ENCODE measurements at regions not wholly inside any gene's neighbourhood (a gene's known extent, or its start where the extent isn't known, plus 50 kb on each side); places are given as distances from the start of the nearest gene placed in this dataset.

DNA sequence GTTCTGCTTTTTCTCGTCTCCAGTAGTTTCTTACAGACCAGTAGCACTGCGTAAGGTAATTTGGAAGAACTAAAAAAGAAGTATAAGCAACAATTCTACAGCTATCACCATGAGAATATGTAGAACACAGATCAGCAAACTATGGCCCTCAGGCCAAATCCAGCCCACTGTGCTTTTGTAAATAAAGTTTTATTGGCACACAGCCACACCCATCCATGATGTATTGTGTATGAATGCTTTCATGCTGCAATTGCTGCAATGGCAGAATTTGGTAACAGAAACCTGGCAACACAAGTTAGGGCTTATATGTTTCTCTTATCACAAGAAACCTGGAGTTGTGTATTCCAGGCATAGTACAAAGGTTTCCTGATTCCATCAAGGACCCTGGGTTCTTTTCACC is 386.8 kb upstream of the TSHZ2 start:
- no peaks in the 10 kb centered on the region for H3K4me1 ChIP-seq (ENCODE audit: control insufficient read depth, insufficient read depth, low read length)
- TF ChIP-seq, protein P1, sequence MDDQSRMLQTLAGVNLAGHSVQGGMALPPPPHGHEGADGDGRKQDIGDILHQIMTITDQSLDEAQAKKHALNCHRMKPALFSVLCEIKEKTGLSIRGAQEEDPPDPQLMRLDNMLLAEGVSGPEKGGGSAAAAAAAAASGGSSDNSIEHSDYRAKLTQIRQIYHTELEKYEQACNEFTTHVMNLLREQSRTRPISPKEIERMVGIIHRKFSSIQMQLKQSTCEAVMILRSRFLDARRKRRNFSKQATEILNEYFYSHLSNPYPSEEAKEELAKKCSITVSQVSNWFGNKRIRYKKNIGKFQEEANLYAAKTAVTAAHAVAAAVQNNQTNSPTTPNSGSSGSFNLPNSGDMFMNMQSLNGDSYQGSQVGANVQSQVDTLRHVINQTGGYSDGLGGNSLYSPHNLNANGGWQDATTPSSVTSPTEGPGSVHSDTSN (IDR thresholded peaks at IDR 0.05; ENCODE audit: insufficient replicate concordance, low read depth, low read length), result no peak
- TF ChIP-seq NRF1 (conservative IDR thresholded peaks at IDR 0.05; ENCODE audit: low read depth, low read length) (no peak), MEF2B (IDR thresholded peaks at IDR 0.05; ENCODE audit: partially characterized antibody, poor library complexity, severe bottlenecking) (no peak), CBFB (IDR thresholded peaks at IDR 0.05; ENCODE audit: low read depth) (no peak), ZNF384 (IDR thresholded peaks at IDR 0.05; ENCODE audit: borderline replicate concordance, low read depth, low read length) (no peak), POU2F2 (IDR thresholded peaks at IDR 0.05; ENCODE audit: borderline replicate concordance, low read depth, low read length) (no peak), FOS (IDR thresholded peaks at IDR 0.05; ENCODE audit: borderline replicate concordance, extremely low read depth, insufficient read length) (no peak)
- TF ChIP-seq, protein P2, sequence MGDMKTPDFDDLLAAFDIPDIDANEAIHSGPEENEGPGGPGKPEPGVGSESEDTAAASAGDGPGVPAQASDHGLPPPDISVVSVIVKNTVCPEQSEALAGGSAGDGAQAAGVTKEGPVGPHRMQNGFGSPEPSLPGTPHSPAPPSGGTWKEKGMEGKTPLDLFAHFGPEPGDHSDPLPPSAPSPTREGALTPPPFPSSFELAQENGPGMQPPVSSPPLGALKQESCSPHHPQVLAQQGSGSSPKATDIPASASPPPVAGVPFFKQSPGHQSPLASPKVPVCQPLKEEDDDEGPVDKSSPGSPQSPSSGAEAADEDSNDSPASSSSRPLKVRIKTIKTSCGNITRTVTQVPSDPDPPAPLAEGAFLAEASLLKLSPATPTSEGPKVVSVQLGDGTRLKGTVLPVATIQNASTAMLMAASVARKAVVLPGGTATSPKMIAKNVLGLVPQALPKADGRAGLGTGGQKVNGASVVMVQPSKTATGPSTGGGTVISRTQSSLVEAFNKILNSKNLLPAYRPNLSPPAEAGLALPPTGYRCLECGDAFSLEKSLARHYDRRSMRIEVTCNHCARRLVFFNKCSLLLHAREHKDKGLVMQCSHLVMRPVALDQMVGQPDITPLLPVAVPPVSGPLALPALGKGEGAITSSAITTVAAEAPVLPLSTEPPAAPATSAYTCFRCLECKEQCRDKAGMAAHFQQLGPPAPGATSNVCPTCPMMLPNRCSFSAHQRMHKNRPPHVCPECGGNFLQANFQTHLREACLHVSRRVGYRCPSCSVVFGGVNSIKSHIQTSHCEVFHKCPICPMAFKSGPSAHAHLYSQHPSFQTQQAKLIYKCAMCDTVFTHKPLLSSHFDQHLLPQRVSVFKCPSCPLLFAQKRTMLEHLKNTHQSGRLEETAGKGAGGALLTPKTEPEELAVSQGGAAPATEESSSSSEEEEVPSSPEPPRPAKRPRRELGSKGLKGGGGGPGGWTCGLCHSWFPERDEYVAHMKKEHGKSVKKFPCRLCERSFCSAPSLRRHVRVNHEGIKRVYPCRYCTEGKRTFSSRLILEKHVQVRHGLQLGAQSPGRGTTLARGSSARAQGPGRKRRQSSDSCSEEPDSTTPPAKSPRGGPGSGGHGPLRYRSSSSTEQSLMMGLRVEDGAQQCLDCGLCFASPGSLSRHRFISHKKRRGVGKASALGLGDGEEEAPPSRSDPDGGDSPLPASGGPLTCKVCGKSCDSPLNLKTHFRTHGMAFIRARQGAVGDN (IDR thresholded peaks at IDR 0.05), result no peak
- TF ChIP-seq, protein P3, sequence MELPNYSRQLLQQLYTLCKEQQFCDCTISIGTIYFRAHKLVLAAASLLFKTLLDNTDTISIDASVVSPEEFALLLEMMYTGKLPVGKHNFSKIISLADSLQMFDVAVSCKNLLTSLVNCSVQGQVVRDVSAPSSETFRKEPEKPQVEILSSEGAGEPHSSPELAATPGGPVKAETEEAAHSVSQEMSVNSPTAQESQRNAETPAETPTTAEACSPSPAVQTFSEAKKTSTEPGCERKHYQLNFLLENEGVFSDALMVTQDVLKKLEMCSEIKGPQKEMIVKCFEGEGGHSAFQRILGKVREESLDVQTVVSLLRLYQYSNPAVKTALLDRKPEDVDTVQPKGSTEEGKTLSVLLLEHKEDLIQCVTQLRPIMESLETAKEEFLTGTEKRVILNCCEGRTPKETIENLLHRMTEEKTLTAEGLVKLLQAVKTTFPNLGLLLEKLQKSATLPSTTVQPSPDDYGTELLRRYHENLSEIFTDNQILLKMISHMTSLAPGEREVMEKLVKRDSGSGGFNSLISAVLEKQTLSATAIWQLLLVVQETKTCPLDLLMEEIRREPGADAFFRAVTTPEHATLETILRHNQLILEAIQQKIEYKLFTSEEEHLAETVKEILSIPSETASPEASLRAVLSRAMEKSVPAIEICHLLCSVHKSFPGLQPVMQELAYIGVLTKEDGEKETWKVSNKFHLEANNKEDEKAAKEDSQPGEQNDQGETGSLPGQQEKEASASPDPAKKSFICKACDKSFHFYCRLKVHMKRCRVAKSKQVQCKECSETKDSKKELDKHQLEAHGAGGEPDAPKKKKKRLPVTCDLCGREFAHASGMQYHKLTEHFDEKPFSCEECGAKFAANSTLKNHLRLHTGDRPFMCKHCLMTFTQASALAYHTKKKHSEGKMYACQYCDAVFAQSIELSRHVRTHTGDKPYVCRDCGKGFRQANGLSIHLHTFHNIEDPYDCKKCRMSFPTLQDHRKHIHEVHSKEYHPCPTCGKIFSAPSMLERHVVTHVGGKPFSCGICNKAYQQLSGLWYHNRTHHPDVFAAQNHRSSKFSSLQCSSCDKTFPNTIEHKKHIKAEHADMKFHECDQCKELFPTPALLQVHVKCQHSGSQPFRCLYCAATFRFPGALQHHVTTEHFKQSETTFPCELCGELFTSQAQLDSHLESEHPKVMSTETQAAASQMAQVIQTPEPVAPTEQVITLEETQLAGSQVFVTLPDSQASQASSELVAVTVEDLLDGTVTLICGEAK (IDR thresholded peaks at IDR 0.05; ENCODE audit: borderline replicate concordance), result peak; percentile 31; the same call in 1 of the 2 replicates
- H3K4me2 ChIP-seq (ENCODE audit: control insufficient read depth, insufficient read depth), result no peak overlapping the region
- no peaks in the 10 kb centered on the region for H4K20me1 ChIP-seq (ENCODE audit: control insufficient read depth, insufficient read depth)
- in situ Hi-C loops (cut with MboI) (no loop called here), intact Hi-C loops (cut with micrococcal nuclease; ENCODE audit: unreplicated experiment) (loop anchor here (5.0 kb wide), 1 partner anchor 132 kb away; no protein-coding TSS in a partner anchor)
- H2AFZ ChIP-seq (ENCODE audit: control insufficient read depth, low read depth, low read length), result no peak overlapping the region
- H3K9ac ChIP-seq (ENCODE audit: control insufficient read depth, insufficient read depth, low read length), result no peak overlapping the region
- ChIA-PET POLR2A (no interaction called here), SMC1A (ENCODE audit: uncharacterized antibody, unreplicated experiment) (no interaction called here), RAD21 (ENCODE audit: unreplicated experiment) (no interaction called here), CTCF (no interaction called here)
- H3K9me3 ChIP-seq (replicated peaks; ENCODE audit: control insufficient read depth, insufficient read depth, low read length), result no peaks in the 10 kb centered on the region; the same call in 2 of the 3 replicates
- DNase-seq (ENCODE audit: low read depth, low spot score) (no peak), ATAC-seq (no peak), FAIRE-seq (no peak)
- H3K4me3 ChIP-seq, result no peak overlapping the region
- no peak overlapping the region for H3K27ac ChIP-seq (ENCODE audit: control insufficient read depth, insufficient read depth)
- H3K36me3 ChIP-seq (ENCODE audit: control insufficient read depth in 2 of 2, insufficient read depth in 2 of 2, low read length in 1 of 2), result no peaks in the 10 kb centered on the region
- BruUV-seq (replicated peaks), result no TSS peak
- H3K27me3 ChIP-seq (replicated peaks in 1 of 2; ENCODE audit: control insufficient read depth in 2 of 2, insufficient read depth in 2 of 2, low read length in 1 of 2), result no peaks in the 10 kb centered on the region
- WGBS (ENCODE audit: insufficient coverage, insufficient replicate concordance, low lambda C conversion rate, missing lambda C conversion rate), result 38% methylated on average over 2 of the region's 2 CpGs
- no peaks in the 10 kb centered on the region for H3K79me2 ChIP-seq (ENCODE audit: control insufficient read depth, insufficient read depth, low read length)

Measured in GM12878 (cell line).